ENCODE measurements at regions not wholly inside any gene's neighbourhood (a gene's known extent, or its start where the extent isn't known, plus 50 kb on each side); places are given as distances from the start of the nearest gene placed in this dataset.

DNA sequence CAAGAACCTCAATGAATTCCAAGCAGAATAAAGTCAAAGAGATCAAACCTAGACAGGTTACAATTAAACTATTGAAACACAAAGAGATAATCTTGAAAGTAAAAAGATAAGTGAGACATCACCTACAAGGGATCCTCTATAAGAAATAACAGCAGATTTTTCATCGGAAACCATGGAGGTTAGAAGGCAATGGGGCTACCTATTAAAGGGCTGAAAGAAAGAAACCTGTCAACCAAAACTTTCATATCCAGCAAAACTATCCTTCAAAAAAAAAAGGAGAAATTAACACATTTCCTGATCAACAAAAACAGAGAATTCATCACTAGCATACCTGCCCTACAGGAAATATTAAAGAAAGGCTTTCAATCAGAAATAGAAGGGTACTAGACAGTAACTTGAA lies 244.9 kb downstream of the ARHGAP12 start:
- intact Hi-C loops (cut with micrococcal nuclease): no loop called here
- no peak for ATAC-seq
- Histone ChIP-seq H3K79me2 (ENCODE audit: low read length) (no peaks in the 10 kb centered on the region), H3K9me2 (replicated peaks; ENCODE audit: low read length) (no peaks in the 10 kb centered on the region), H3K27ac (ENCODE audit: low read length) (no peak overlapping the region), H3K4me1 (ENCODE audit: insufficient read depth, low read length) (no peaks in the 10 kb centered on the region), H3K4me2 (ENCODE audit: low read length) (no peak overlapping the region), H3K9ac (ENCODE audit: low read length) (no peak overlapping the region), H3K9me3 (ENCODE audit: low read length) (peaks cover 5% of the 10 kb centered on the region; the same call in 1 of the 2 replicates), H4K20me1 (ENCODE audit: low read length) (no peaks in the 10 kb centered on the region), H3K4me3 (ENCODE audit: low read length) (no peak overlapping the region), H3K36me3 (ENCODE audit: low read depth, low read length) (no peaks in the 10 kb centered on the region), H2AFZ (ENCODE audit: low read length) (no peak overlapping the region), H3K27me3 (ENCODE audit: low read length) (no peaks in the 10 kb centered on the region), H3F3A (ENCODE audit: low read length, unreplicated experiment) (no peaks in the 10 kb centered on the region)
- CTCF ChIA-PET: no interaction called here
- no TSS peak for BruUV-seq (replicated peaks)
- POLR2A ChIA-PET (ENCODE audit: unreplicated experiment): no interaction called here
- DNase-seq: no peak
- TF ChIP-seq EZH2phosphoT487 (IDR thresholded peaks at IDR 0.05; ENCODE audit: borderline replicate concordance, low read length) (no peak), EZH2 (IDR thresholded peaks at IDR 0.05; ENCODE audit: low read length, unreplicated experiment) (no peak)
- TF ChIP-seq, protein P1, sequence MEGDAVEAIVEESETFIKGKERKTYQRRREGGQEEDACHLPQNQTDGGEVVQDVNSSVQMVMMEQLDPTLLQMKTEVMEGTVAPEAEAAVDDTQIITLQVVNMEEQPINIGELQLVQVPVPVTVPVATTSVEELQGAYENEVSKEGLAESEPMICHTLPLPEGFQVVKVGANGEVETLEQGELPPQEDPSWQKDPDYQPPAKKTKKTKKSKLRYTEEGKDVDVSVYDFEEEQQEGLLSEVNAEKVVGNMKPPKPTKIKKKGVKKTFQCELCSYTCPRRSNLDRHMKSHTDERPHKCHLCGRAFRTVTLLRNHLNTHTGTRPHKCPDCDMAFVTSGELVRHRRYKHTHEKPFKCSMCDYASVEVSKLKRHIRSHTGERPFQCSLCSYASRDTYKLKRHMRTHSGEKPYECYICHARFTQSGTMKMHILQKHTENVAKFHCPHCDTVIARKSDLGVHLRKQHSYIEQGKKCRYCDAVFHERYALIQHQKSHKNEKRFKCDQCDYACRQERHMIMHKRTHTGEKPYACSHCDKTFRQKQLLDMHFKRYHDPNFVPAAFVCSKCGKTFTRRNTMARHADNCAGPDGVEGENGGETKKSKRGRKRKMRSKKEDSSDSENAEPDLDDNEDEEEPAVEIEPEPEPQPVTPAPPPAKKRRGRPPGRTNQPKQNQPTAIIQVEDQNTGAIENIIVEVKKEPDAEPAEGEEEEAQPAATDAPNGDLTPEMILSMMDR (conservative IDR thresholded peaks at IDR 0.05; ENCODE audit: low read depth, low read length): no peak

DNA sequence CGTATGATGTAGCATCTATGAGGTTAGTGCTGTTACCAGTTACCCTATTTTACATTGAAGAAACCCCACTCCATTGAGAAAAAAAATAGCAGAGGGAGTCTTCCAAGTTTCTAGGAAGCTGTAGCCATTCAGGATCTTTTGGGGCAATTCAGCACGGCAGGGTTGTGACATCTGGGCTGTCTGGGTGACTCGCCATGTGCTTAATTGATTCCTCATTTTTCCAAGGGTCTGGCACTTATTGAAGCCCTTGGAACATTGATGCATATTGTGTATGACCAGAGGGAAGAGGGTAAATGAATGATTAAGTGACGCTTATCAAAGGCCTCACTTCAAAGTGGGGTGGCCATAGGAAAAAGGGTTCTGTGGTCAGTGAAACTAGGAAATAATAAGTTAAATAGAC lies 248.7 kb downstream of the ARHGAP12 start:
- ChIA-PET CTCF (no interaction called here), POLR2A (ENCODE audit: unreplicated experiment) (no interaction called here)
- no peaks in the 10 kb centered on the region for H3K4me1 ChIP-seq (ENCODE audit: insufficient read depth, low read length)
- no peak overlapping the region for H3K4me2 ChIP-seq (ENCODE audit: low read length)
- no peaks in the 10 kb centered on the region for H3K36me3 ChIP-seq (ENCODE audit: low read depth, low read length)
- H3K79me2 ChIP-seq (ENCODE audit: low read length): no peaks in the 10 kb centered on the region
- H3K9ac ChIP-seq (ENCODE audit: low read length): no peak overlapping the region
- intact Hi-C loops (cut with micrococcal nuclease): no loop called here
- H2AFZ ChIP-seq (ENCODE audit: low read length): no peak overlapping the region
- H4K20me1 ChIP-seq (ENCODE audit: low read length): no peaks in the 10 kb centered on the region
- H3K4me3 ChIP-seq (ENCODE audit: low read length): no peak overlapping the region
- H3K9me2 ChIP-seq (replicated peaks; ENCODE audit: low read length): no peaks in the 10 kb centered on the region
- no peaks in the 10 kb centered on the region for H3K27me3 ChIP-seq (ENCODE audit: low read length)
- H3K9me3 ChIP-seq (ENCODE audit: low read length): peaks cover 5% of the 10 kb centered on the region; the same call in 1 of the 2 replicates
- H3K27ac ChIP-seq (ENCODE audit: low read length): no peak overlapping the region
- no peak for TF ChIP-seq EZH2phosphoT487 (IDR thresholded peaks at IDR 0.05; ENCODE audit: borderline replicate concordance, low read length)
- TF ChIP-seq, protein P1 (conservative IDR thresholded peaks at IDR 0.05; ENCODE audit: low read depth, low read length): no peak
- no peak for TF ChIP-seq EZH2 (IDR thresholded peaks at IDR 0.05; ENCODE audit: low read length, unreplicated experiment)
- H3F3A ChIP-seq (ENCODE audit: low read length, unreplicated experiment): no peaks in the 10 kb centered on the region
- ATAC-seq (no peak), DNase-seq (no peak)
- no TSS peak for BruUV-seq (replicated peaks)

DNA sequence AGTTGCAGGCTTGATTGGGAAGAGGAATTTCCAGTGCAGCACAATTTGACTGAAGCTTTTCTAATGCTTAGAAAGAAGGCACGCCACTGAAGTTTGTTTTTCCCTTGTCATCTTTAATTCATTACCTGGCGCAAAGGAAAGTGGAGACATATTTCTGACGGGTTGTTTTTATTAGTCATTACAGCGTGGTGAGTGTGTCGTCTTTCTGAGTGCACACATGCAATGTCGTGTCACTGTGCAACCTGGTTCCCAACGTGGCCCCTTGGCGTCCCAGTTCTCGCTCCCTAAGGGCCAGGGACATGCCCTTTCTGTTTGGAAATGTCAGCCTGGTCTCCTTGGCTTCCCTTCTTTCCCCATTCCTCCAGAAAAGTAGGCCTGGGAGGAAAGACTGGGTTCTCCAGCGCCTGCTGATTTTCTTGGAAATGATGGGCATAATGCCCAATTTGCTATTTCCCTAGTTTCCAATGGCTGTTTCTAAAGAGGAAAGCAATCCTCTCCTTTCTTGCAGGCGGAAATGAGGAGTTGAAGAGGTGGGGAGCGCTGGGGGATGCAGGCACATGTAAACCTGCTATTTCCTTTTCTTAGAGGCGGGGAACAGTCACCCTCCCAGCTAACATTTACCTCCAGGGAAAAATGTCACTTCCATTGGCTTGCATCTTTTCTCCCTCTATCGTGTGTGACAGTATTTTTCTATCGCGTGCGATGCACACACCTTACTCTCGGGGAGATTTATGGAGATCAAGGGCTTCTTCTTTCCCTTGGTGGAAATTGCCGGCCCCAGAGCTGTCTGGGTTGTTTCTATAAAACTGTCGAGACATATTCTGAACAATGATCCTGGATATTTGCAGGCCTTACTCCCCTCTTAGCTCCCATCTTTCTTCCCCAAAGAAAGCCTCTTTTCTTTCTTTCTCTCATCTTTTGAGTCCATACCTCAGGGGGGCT lies 249.8 kb downstream of the ARHGAP12 start:
- intact Hi-C loops (cut with micrococcal nuclease): no loop called here
- no peaks in the 10 kb centered on the region for H3K4me1 ChIP-seq (ENCODE audit: insufficient read depth, low read length)
- no peaks in the 10 kb centered on the region for H3F3A ChIP-seq (ENCODE audit: low read length, unreplicated experiment)
- no peak for ATAC-seq
- ChIA-PET CTCF (interaction anchor here (0.6 kb wide), 1 partner anchor 217 kb away, joined by 4 read pairs; no protein-coding TSS in a partner anchor), POLR2A (ENCODE audit: unreplicated experiment) (no interaction called here)
- BruUV-seq (replicated peaks): no TSS peak
- no peak overlapping the region for H3K9ac ChIP-seq (ENCODE audit: low read length)
- H3K27me3 ChIP-seq (ENCODE audit: low read length): no peaks in the 10 kb centered on the region
- DNase-seq: no peak
- H3K36me3 ChIP-seq (ENCODE audit: low read depth, low read length): no peaks in the 10 kb centered on the region
- H3K4me2 ChIP-seq (ENCODE audit: low read length): no peak overlapping the region
- no peak overlapping the region for H3K4me3 ChIP-seq (ENCODE audit: low read length)
- peaks cover 5% of the 10 kb centered on the region; the same call in 1 of the 2 replicates for H3K9me3 ChIP-seq (ENCODE audit: low read length)
- no peak overlapping the region for H2AFZ ChIP-seq (ENCODE audit: low read length)
- H3K9me2 ChIP-seq (replicated peaks; ENCODE audit: low read length): no peaks in the 10 kb centered on the region
- H3K79me2 ChIP-seq (ENCODE audit: low read length): no peaks in the 10 kb centered on the region
- no peak overlapping the region for H3K27ac ChIP-seq (ENCODE audit: low read length)
- no peaks in the 10 kb centered on the region for H4K20me1 ChIP-seq (ENCODE audit: low read length)
- TF ChIP-seq, protein P1 (conservative IDR thresholded peaks at IDR 0.05; ENCODE audit: low read depth, low read length): no peak
- TF ChIP-seq EZH2 (IDR thresholded peaks at IDR 0.05; ENCODE audit: low read length, unreplicated experiment) (no peak), EZH2phosphoT487 (IDR thresholded peaks at IDR 0.05; ENCODE audit: borderline replicate concordance, low read length) (no peak)

Measured in PC-3 (cell line).